ENCODE measurements at regions not wholly inside any gene's neighbourhood (a gene's known extent, or its start where the extent isn't known, plus 50 kb on each side); places are given as distances from the start of the nearest gene placed in this dataset.
A peak's percentile ranks its signal among the peaks of the same experiment; 100 is the strongest.

GRCh38 chr6:1108198-1108597, 203.7 kb upstream of the FOXQ1 start:
- no peak overlapping the region for H3K4me3 ChIP-seq
- TF ChIP-seq CTCF (IDR thresholded peaks at IDR 0.05) (no peak), POLR2AphosphoS5 (IDR thresholded peaks at IDR 0.05) (no peak), POLR2A (IDR thresholded peaks at IDR 0.05) (no peak)
- intact Hi-C loops (cut with DNase I; ENCODE audit: low total_unique reads) = no loop called here
- no peak for DNase-seq (ENCODE audit: low spot score in 2 of 2)
- no peaks in the 10 kb centered on the region for H3K9me3 ChIP-seq
- no peaks in the 10 kb centered on the region for H3K27me3 ChIP-seq
- H3K4me1 ChIP-seq = peaks cover 0 to 5% of the 10 kb centered on the region in 2 donors
- no peak overlapping the region for H3K27ac ChIP-seq
- H3K36me3 ChIP-seq = no peaks in the 10 kb centered on the region

- no peaks in the 10 kb centered on the region for H3K9me3 ChIP-seq
- peaks cover 0 to 5% of the 10 kb centered on the region in 2 donors for H3K4me1 ChIP-seq
- intact Hi-C loops (cut with DNase I; ENCODE audit: low total_unique reads) = no loop called here
- DNase-seq (ENCODE audit: low spot score in 2 of 2) = no peak
- H3K4me3 ChIP-seq = no peak overlapping the region
- H3K27ac ChIP-seq = no peak overlapping the region
- TF ChIP-seq POLR2AphosphoS5 (IDR thresholded peaks at IDR 0.05) (no peak), POLR2A (IDR thresholded peaks at IDR 0.05) (no peak), CTCF (IDR thresholded peaks at IDR 0.05) (no peak)
- no peaks in the 10 kb centered on the region for H3K36me3 ChIP-seq
- no peaks in the 10 kb centered on the region for H3K27me3 ChIP-seq
These were observed 204.3 kb upstream of the FOXQ1 start for GRCh38 chr6:1107578-1107977.

GRCh38 chr6:1105833-1106400, 206.0 kb upstream of the FOXQ1 start:
- H3K27ac ChIP-seq = no peak overlapping the region
- H3K36me3 ChIP-seq = no peaks in the 10 kb centered on the region
- no peak overlapping the region for H3K4me3 ChIP-seq
- intact Hi-C loops (cut with DNase I; ENCODE audit: low total_unique reads) = no loop called here
- H3K4me1 ChIP-seq = peaks cover 0 to 5% of the 10 kb centered on the region in 2 donors
- no peak for TF ChIP-seq POLR2AphosphoS5 (IDR thresholded peaks at IDR 0.05)
- no peak for TF ChIP-seq CTCF (IDR thresholded peaks at IDR 0.05)
- no peak for TF ChIP-seq POLR2A (IDR thresholded peaks at IDR 0.05)
- H3K27me3 ChIP-seq = peaks cover 0 to 3% of the 10 kb centered on the region in 2 donors
- DNase-seq (ENCODE audit: low spot score in 2 of 2) = no peak
- H3K9me3 ChIP-seq = no peaks in the 10 kb centered on the region

- Histone ChIP-seq H3K9me3 (no peaks in the 10 kb centered on the region), H3K4me1 (peaks cover 0 to 5% of the 10 kb centered on the region in 2 donors), H3K27me3 (peaks cover 0 to 3% of the 10 kb centered on the region in 2 donors), H3K36me3 (no peaks in the 10 kb centered on the region), H3K4me3 (no peak overlapping the region), H3K27ac (no peak overlapping the region)
- no peak for DNase-seq (ENCODE audit: low spot score in 2 of 2)
- intact Hi-C loops (cut with DNase I; ENCODE audit: low total_unique reads) = no loop called here
- no peak for TF ChIP-seq POLR2AphosphoS5 (IDR thresholded peaks at IDR 0.05)
- no peak for TF ChIP-seq POLR2A (IDR thresholded peaks at IDR 0.05)
- TF ChIP-seq CTCF (IDR thresholded peaks at IDR 0.05) = no peak
These were observed 206.8 kb upstream of the FOXQ1 start for GRCh38 chr6:1104988-1105670.

- no peaks in the 10 kb centered on the region for H3K9me3 ChIP-seq
- peaks cover 0 to 3% of the 10 kb centered on the region in 2 donors for H3K27me3 ChIP-seq
- DNase-seq (ENCODE audit: low spot score in 2 of 2) = peak in 1 of 2 donors; percentile 32
- peaks cover 0 to 5% of the 10 kb centered on the region in 2 donors for H3K4me1 ChIP-seq
- no peak overlapping the region for H3K27ac ChIP-seq
- intact Hi-C loops (cut with DNase I; ENCODE audit: low total_unique reads) = no loop called here
- H3K4me3 ChIP-seq = no peak overlapping the region
- no peaks in the 10 kb centered on the region for H3K36me3 ChIP-seq
- TF ChIP-seq POLR2A (IDR thresholded peaks at IDR 0.05) (no peak), POLR2AphosphoS5 (IDR thresholded peaks at IDR 0.05) (peak in 1 of 3 donors; percentile 27)
These were observed 207.8 kb upstream of the FOXQ1 start for GRCh38 chr6:1103945-1104623.

Data from breast epithelium (tissue), 4 donors.